BE2C (cell line): ENCODE measurements at regions not wholly inside any gene's neighbourhood (a gene's known extent, or its start where the extent isn't known, plus 50 kb on each side); places are given as distances from the start of the nearest gene placed in this dataset.

Experiments used
- DNase-seq: peaks from one replicate; pipeline ENCODE4 v3.0.0-alpha.2; 2020
- H3K27me3 ChIP-seq: fragments of 250-450 bp; sonication (Bioruptor Pico); 2 replicates; pipeline ENCODE4 v1.5.1; 2020; ENCODE audit warnings: mild to moderate bottlenecking
- H3K36me3 ChIP-seq: fragments of 250-450 bp; sonication (Bioruptor Pico); 2 replicates; pipeline ENCODE4 v1.5.1; 2020; ENCODE audit warnings: mild to moderate bottlenecking
- H3K4me1 ChIP-seq: fragments of 250-450 bp; sonication (Bioruptor Pico); 2 replicates; pipeline ENCODE4 v1.5.1; 2020
- H3K4me3 ChIP-seq: 2 replicates; pipeline ENCODE4 v1.5.1; 2011; ENCODE audit warnings: low read depth, low read length
- H3K9me3 ChIP-seq: fragments of 250-450 bp; sonication (Bioruptor Pico); 2 replicates; pipeline ENCODE4 v1.5.1; 2020
- CTCF ChIP-seq: IDR thresholded peaks from 2 replicates; pipeline ENCODE4 v1.5.1; 2012; ENCODE audit warnings: mild to moderate bottlenecking, low read depth, low read length

GRCh38 chr20:4610871-4611270 is 75.4 kb upstream of the PRNP start:
- Histone ChIP-seq H3K4me3 (no peak overlapping the region), H3K36me3 (no peaks in the 10 kb centered on the region), H3K27me3 (peaks cover 16% of the 10 kb centered on the region), H3K9me3 (no peaks in the 10 kb centered on the region; the same call in 1 of the 2 replicates), H3K4me1 (no peaks in the 10 kb centered on the region)
- DNase-seq: no peak
- no peak for TF ChIP-seq CTCF

- H3K27me3 ChIP-seq: peaks cover 30% of the 10 kb centered on the region
- no peaks in the 10 kb centered on the region for H3K4me1 ChIP-seq
- no peak for TF ChIP-seq CTCF
- no peak overlapping the region for H3K4me3 ChIP-seq
- no peak for DNase-seq
- no peaks in the 10 kb centered on the region; the same call in 1 of the 2 replicates for H3K9me3 ChIP-seq
- no peaks in the 10 kb centered on the region for H3K36me3 ChIP-seq
These were observed 76.7 kb upstream of the PRNP start for GRCh38 chr20:4609511-4609910.

DNA sequence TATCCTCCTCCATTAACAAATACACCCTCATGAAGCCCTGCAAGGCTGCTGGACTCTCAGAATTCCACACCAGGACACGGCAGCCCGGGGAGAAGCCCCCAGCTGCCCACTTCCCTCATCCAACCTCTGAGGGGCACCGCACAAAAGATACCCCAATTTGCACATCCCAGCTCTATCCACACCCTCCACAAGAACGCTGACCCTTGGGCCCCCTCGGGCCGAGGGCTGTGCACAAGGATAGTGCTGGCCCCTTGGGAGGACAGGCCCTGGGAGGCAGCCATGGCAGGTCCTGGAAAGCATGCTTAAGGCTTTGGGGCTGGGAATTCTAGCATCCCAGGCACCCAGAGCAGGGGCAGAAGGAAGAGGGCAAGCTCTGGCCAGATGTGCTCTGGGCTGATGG is 77.4 kb upstream of the PRNP start:
- Histone ChIP-seq H3K4me3 (no peak overlapping the region), H3K27me3 (peaks cover 35% of the 10 kb centered on the region), H3K9me3 (no peaks in the 10 kb centered on the region; the same call in 1 of the 2 replicates), H3K4me1 (no peaks in the 10 kb centered on the region), H3K36me3 (no peaks in the 10 kb centered on the region)
- no peak for TF ChIP-seq CTCF
- no peak for DNase-seq

GRCh38 chr20:4607287-4607713 is 79.0 kb upstream of the PRNP start:
- H3K4me3 ChIP-seq: no peak overlapping the region
- peak; percentile 55 for DNase-seq
- TF ChIP-seq CTCF: peak; percentile 93
- H3K4me1 ChIP-seq: no peaks in the 10 kb centered on the region
- H3K27me3 ChIP-seq: peaks cover 48% of the 10 kb centered on the region
- no peaks in the 10 kb centered on the region for H3K36me3 ChIP-seq
- no peaks in the 10 kb centered on the region; the same call in 1 of the 2 replicates for H3K9me3 ChIP-seq

DNA sequence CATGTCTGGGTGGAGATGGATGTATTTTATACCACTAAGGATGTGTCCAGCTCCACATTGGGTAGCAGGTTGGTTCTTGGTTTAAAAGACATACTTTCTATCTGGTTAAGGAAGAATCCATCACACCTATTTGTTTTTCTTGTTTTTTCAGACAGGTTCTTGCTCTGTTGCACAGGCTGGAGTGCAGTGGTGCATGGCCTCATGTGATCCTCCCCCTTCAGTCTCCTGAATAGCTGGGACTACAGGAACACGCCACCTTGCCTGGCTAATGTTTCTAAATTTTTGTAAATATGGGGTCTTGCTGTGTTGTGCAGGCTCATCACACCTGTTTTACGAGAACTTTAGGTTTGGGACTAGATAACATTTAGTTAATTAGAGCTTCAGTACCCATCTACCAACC is 80.2 kb upstream of the PRNP start:
- peaks cover 56% of the 10 kb centered on the region for H3K27me3 ChIP-seq
- H3K4me3 ChIP-seq: no peak overlapping the region
- H3K4me1 ChIP-seq: no peaks in the 10 kb centered on the region
- H3K9me3 ChIP-seq: no peaks in the 10 kb centered on the region; the same call in 1 of the 2 replicates
- H3K36me3 ChIP-seq: no peaks in the 10 kb centered on the region
- no peak for DNase-seq
- no peak for TF ChIP-seq CTCF

GRCh38 chr20:4605166-4605565 is 81.1 kb upstream of the PRNP start:
- Histone ChIP-seq H3K9me3 (no peaks in the 10 kb centered on the region), H3K27me3 (peaks cover 56% of the 10 kb centered on the region), H3K36me3 (no peaks in the 10 kb centered on the region), H3K4me1 (no peaks in the 10 kb centered on the region), H3K4me3 (no peak overlapping the region)
- TF ChIP-seq CTCF: no peak
- no peak for DNase-seq
